Stimulated activated effector memory CD8-positive, alpha-beta T cell treated with anti-CD3 and anti-CD28 coated beads, Interleukin-12 subunit alpha, Interleukin-12 subunit beta, amount 100 ng/mL, for 72 hours (primary cell): ENCODE measurements at regions not wholly inside any gene's neighbourhood (a gene's known extent, or its start where the extent isn't known, plus 50 kb on each side); places are given as distances from the start of the nearest gene placed in this dataset.
A peak's percentile ranks its signal among the peaks of the same experiment; 100 is the strongest.

Experiments used
- ATAC-seq: fragments of 150-1000 bp; cut with Tn5 transposase; 2 replicates; pipeline ENCODE4 v1.10.0; 2021
- DNase-seq, 2 donors: peaks; one replicate each; pipeline ENCODE4 v3.0.0; 2021 to 2022; ENCODE audit warnings: low spot score in 2 of 2
- H3K27ac Mint-ChIP-seq: one replicate; pipeline ENCODE4 v1.8.0; 2022; ENCODE audit warnings: mild to moderate bottlenecking, mixed read lengths
- H3K36me3 Mint-ChIP-seq: one replicate; pipeline ENCODE4 v1.8.0; 2022; ENCODE audit warnings: mild to moderate bottlenecking, mixed read lengths
- H3K4me1 Mint-ChIP-seq: one replicate; pipeline ENCODE4 v1.8.0; 2022; ENCODE audit warnings: mixed read lengths
- H3K4me3 Mint-ChIP-seq: one replicate; pipeline ENCODE4 v1.8.0; 2022; ENCODE audit warnings: mild to moderate bottlenecking, mixed read lengths
- H3K9me3 Mint-ChIP-seq: one replicate; pipeline ENCODE4 v1.8.0; 2022; ENCODE audit warnings: mixed read lengths

DNA sequence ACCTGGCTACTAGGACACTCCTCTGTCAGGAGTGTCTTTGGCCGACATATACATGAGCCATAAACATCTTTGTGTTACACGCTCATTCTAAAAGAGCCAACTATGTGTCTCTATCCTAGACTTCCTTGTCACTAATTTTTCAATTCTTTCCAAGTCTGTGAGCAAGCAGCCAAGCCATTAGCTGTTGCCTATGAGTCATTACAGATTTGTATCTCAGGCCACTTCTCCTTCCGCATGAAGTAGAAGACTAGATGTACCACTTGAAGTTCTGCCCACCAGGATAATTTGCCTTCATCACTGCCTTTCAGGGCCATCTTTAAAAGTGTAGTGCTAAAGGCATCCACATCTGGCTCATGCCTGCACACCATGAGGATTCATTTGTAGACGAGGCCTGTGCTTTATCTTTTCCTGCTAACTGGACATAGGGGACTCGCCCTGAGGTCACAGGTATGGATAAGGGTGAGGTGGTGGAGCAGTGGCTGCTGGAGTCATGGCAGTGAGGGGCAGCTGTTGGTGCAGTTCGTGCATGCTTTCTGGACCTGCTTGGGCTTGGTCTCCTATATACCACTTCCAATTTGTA lies 126.1 kb upstream of the KL start:
- H3K27ac Mint-ChIP-seq, result no peak overlapping the region
- H3K4me1 Mint-ChIP-seq, result no peaks in the 10 kb centered on the region
- H3K4me3 Mint-ChIP-seq, result no peak overlapping the region
- ATAC-seq, result no peak
- H3K36me3 Mint-ChIP-seq, result no peaks in the 10 kb centered on the region
- DNase-seq, result no peak
- peaks cover 5% of the 10 kb centered on the region for H3K9me3 Mint-ChIP-seq

DNA sequence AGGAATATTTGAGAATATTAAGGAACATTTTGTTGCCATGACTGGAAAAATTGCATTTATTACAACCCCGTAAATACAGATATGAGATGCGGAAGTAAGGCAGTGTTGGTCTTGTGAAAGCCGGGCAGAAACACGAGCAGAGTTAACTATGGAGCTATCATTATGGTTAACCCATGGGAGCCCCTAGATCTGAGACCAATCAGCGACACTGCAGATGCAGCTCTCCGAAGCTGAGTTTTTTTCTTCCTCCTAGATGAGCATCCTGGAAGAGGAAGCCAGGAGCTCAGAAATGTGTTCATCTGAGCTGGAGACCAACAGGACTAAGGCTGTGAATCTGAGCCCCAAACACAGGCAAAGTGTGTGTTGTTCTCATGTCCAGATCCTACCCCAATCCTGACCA lies 123.0 kb upstream of the KL start:
- Mint-ChIP-seq H3K4me1 (no peaks in the 10 kb centered on the region), H3K36me3 (no peaks in the 10 kb centered on the region), H3K9me3 (no peaks in the 10 kb centered on the region), H3K27ac (no peak overlapping the region), H3K4me3 (no peak overlapping the region)
- ATAC-seq, result no peak
- peak in 1 of 2 donors; percentile 22 for DNase-seq

DNA sequence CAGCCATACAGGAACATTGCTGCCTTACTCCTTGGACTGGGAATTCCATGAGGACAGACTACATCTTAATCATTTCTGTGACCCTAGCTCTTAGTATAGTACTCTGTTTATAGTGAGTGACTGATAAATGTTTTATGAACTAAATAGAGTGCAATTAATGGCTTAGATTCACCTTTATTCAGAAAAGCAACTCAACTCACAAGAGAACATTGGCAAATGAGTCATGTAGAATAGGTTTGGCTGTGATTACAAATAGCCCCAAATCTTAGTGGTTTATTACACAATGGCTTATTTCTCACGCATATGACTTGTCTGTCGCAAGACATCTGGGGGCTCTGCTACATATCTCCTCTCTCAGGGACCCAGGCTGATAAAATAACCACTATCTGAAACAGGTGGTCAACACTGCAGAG lies 121.6 kb upstream of the KL start:
- H3K4me3 Mint-ChIP-seq, result no peak overlapping the region
- ATAC-seq (peak; percentile 56), DNase-seq (peak in 1 of 2 donors; percentile 26)
- peak overlapping the region; percentile 33 for H3K27ac Mint-ChIP-seq
- H3K9me3 Mint-ChIP-seq, result no peaks in the 10 kb centered on the region
- no peaks in the 10 kb centered on the region for H3K36me3 Mint-ChIP-seq
- no peaks in the 10 kb centered on the region for H3K4me1 Mint-ChIP-seq

DNA sequence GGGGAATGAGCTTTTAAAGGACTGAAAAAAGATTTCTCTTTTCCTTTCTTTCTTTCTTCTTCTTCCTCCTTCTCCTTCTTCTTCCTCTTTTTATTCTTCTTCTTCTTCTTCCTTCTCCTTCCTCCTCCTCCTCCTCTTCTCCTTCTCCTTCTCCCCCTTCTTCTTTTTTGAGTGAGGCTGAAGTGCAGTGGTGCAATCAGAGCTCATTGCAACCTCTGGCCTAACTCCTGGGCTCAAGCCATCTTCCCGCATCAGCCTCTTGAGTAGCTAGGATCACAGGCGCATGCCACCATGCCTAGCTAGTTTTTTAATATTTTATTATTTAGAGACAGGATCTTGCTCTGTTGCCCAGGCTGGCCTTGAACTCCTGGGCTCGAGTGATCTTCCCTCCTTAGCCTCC lies 120.9 kb upstream of the KL start:
- H3K36me3 Mint-ChIP-seq, result no peaks in the 10 kb centered on the region
- no peak for DNase-seq
- H3K27ac Mint-ChIP-seq, result peak overlapping the region; percentile 33
- H3K4me1 Mint-ChIP-seq, result no peaks in the 10 kb centered on the region
- H3K4me3 Mint-ChIP-seq, result no peak overlapping the region
- no peak for ATAC-seq
- no peaks in the 10 kb centered on the region for H3K9me3 Mint-ChIP-seq

DNA sequence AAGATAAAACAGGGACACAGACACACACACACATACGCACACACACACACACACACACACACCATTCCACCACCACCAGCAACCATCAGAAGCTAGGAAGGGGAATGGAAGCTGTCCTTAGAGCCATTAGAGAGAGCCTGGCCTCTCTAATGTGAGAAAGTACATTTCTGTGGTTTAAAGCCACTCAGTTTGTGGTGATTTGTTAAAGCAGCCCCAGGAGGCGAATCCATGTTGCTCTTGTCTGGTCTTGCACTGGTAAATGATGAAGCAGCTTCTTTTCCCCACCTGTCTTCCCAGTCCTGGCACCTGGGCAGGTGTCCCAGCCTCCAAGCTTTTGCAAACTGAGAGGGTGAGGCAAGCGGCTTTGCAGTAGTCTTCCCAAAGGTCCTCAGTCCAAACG lies 118.9 kb upstream of the KL start:
- Mint-ChIP-seq H3K4me3 (no peak overlapping the region), H3K9me3 (peaks cover 3% of the 10 kb centered on the region), H3K4me1 (no peaks in the 10 kb centered on the region), H3K36me3 (no peaks in the 10 kb centered on the region), H3K27ac (no peak overlapping the region)
- DNase-seq, result no peak
- no peak for ATAC-seq

DNA sequence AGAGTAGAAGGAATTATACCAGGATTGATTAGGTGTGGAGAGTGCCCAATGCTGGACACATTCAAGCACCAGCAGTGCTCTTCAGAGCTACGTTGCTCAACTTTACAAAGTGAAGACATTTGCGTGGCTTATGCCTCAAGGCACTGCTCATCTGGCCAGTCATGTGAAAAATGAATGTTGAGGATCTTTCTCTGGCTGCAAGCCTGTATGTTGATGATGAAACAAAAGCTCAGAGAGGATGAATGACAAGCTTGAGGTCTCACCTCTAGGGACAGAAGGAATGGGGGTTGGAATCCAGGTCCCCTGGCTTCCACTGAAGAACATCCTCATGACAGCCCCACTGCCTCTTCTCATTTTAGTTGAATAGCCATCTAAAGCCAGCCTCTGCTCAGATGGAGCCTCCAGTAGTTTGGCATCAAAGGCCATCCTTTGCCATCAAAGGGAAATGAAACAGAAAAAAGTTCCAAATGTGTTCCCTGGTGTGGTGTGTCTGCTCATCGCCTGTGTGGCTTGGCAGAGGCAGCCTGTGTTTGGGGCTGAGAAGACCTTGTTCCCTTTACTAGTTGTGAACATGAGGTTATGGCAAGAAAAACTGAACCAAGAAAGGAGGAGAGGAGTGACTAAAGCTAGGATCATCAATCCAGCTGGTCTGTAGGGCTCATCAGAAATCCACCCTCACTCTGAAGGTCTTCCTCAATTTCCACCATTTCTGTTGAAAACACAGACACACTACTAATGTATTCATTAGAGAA lies 114.0 kb upstream of the KL start:
- no peaks in the 10 kb centered on the region for H3K36me3 Mint-ChIP-seq
- peaks cover 3% of the 10 kb centered on the region for H3K9me3 Mint-ChIP-seq
- DNase-seq (peak in 1 of 2 donors; percentile 25), ATAC-seq (no peak)
- H3K27ac Mint-ChIP-seq, result no peak overlapping the region
- no peak overlapping the region for H3K4me3 Mint-ChIP-seq
- peaks cover 24% of the 10 kb centered on the region for H3K4me1 Mint-ChIP-seq

DNA sequence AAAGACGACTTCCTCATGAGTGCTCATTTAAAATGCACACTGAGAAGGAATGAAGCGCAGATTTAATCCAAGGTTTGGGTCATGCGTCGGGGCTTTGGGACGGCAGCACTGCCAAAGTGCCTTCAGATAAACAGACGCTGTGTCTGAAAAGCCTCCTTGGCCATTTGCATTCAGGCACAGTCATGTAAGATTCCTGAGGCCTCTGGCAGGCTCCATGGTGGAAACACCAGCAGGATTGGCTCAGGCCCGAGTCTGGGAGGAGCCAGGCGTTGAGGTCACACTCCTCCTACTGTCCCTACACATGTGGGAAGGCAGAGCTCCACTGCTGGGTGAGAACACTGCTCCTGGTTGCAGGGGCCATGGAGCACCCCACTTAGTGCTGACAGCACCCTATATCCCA lies 113.3 kb upstream of the KL start:
- no peak overlapping the region for H3K27ac Mint-ChIP-seq
- ATAC-seq, result no peak
- peaks cover 3% of the 10 kb centered on the region for H3K9me3 Mint-ChIP-seq
- H3K4me3 Mint-ChIP-seq, result no peak overlapping the region
- peaks cover 24% of the 10 kb centered on the region for H3K4me1 Mint-ChIP-seq
- no peaks in the 10 kb centered on the region for H3K36me3 Mint-ChIP-seq
- peak in 1 of 2 donors; percentile 36 for DNase-seq

DNA sequence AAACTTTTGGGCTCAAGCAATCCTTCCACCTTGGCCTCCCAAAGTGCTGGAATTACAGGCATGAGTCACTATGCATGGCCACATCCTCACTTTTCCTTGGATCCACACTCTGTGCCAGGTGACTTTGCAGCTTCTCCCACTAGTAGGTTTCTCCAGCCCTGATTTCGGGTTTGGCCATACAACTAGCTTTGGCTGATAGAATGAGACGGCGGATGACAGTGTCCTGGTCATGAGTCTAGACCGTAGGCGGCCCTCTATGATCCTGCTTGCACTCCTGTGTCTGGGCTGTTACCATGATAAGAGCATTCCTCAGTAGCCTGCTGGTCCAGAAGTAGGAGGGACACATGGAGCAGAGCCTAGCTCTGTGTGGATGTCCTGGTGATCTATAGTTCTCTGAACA lies 112.5 kb upstream of the KL start:
- Mint-ChIP-seq H3K27ac (no peak overlapping the region), H3K4me3 (no peak overlapping the region), H3K36me3 (no peaks in the 10 kb centered on the region), H3K4me1 (peaks cover 24% of the 10 kb centered on the region), H3K9me3 (peaks cover 3% of the 10 kb centered on the region)
- ATAC-seq, result no peak
- DNase-seq, result no peak

DNA sequence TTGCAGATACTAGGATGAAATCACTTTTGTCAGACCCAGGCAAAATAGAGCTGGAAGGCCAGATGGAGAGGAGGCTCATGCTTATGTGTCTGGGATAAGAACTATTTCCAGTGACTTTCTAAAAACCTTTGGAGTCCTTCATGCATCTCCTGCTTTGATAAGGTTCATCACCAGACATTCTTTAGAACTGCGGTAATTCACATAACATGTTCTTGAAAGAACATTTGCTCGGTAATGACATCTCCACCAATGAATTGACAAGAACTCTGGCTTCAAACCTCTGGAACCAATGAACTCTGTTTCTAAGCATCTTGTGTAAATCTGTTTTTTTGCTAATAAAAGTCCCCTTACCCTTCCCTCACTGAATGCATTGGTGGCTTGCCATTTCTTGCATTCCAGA lies 112.0 kb upstream of the KL start:
- ATAC-seq (no peak), DNase-seq (no peak)
- Mint-ChIP-seq H3K4me1 (peaks cover 24% of the 10 kb centered on the region), H3K27ac (no peak overlapping the region), H3K9me3 (peaks cover 3% of the 10 kb centered on the region), H3K4me3 (no peak overlapping the region), H3K36me3 (no peaks in the 10 kb centered on the region)

DNA sequence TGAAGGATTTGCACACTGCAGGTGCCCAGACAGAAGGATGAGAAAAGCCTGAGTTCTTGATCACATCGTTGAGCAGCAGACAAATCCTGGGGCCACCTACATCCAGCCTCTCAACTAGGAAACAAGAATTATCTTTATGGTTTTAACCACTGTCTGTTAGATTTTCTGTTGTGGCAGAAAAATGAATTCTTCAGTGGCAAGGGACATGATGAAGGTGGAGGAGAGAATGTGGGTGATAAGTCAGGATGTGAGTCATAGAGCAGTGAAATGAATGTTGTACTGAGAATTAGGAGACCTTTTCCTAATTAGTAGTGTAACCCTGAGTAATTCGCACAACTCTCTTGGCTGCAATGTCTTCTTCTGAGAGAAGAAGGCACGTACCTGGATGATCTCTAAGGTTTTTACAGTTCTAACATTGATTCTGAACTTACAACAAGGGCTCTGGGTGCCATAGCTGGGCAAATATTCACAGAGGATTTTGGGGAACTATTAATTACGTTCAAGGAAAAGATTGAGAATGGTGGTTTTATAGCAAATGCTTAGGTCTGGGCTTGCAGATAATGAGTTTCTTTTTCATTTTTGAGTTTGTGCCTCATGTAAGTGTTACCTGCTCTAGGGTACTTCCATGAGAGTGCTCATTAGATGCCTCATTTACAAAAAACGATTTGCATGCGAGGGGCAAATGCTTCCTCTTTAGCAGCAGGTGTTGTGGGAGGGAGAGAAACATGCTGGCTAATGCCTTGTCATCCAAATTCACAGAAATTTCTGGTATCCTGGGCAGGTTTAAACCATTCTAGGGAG lies 111.0 kb upstream of the KL start:
- peaks cover 24% of the 10 kb centered on the region for H3K4me1 Mint-ChIP-seq
- ATAC-seq (peak; percentile 99), DNase-seq (no peak)
- no peak overlapping the region for H3K27ac Mint-ChIP-seq
- H3K4me3 Mint-ChIP-seq, result peak overlapping the region; percentile 51
- no peaks in the 10 kb centered on the region for H3K36me3 Mint-ChIP-seq
- H3K9me3 Mint-ChIP-seq, result peaks cover 3% of the 10 kb centered on the region

DNA sequence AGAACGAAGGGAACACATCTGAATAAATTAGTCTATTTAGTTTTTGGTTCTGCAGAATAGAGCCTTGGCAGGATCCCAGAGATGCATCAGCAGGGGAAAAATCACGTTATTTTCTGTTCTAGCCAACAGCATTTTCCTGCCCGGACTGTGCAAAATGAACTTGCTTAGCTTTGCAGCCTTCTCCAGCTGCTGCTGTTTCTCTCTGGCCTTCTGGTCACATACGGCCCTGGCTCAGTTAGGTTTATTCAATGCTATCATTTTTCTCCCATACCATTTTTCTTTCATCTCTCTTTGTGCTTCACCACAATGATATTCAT lies 110.4 kb upstream of the KL start:
- DNase-seq (no peak), ATAC-seq (no peak)
- Mint-ChIP-seq H3K4me1 (peaks cover 24% of the 10 kb centered on the region), H3K27ac (no peak overlapping the region), H3K4me3 (peak overlapping the region; percentile 51), H3K36me3 (no peaks in the 10 kb centered on the region), H3K9me3 (peaks cover 3% of the 10 kb centered on the region)

DNA sequence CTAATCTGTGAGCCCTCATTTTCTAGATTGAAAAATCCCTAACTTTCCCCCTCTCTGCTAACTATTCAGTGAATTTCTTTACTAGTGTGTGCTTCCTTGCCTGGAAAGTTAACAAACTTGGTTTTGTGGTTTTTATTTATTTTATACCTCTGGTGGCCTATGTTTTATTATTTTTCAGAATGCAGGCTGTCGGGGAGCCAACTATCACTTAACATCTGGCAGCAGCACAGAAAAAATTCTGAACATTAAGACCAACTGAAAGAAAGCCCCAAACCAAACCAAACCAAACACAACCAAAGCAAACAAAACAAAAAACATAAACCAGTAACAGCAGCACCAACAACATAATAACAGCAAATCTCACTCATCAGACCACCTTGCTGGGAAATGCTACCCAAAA lies 109.0 kb upstream of the KL start:
- DNase-seq (no peak), ATAC-seq (no peak)
- Mint-ChIP-seq H3K27ac (no peak overlapping the region), H3K36me3 (no peaks in the 10 kb centered on the region), H3K9me3 (no peaks in the 10 kb centered on the region), H3K4me1 (peaks cover 24% of the 10 kb centered on the region), H3K4me3 (no peak overlapping the region)

DNA sequence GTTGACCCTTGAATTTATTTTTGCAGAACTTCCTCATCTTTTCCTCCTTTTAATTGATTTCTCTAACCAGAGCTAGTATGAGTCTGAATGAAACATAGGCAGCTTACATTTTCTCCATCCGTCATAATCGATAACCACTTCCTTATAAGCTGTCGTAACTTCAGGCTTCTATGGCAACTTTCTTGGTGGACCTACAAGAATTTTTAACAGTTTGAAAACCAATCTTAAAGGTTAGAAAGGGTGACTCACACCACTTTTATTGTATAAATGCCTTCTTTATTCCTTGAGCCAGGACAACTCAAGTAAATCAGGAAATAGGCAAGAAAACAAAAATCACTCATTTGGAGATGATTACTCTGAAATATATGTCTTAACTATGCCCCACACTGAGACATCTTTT lies 105.7 kb upstream of the KL start:
- Mint-ChIP-seq H3K4me1 (peaks cover 8% of the 10 kb centered on the region), H3K4me3 (no peak overlapping the region), H3K27ac (no peak overlapping the region), H3K36me3 (no peaks in the 10 kb centered on the region), H3K9me3 (no peaks in the 10 kb centered on the region)
- no peak for ATAC-seq
- no peak for DNase-seq

DNA sequence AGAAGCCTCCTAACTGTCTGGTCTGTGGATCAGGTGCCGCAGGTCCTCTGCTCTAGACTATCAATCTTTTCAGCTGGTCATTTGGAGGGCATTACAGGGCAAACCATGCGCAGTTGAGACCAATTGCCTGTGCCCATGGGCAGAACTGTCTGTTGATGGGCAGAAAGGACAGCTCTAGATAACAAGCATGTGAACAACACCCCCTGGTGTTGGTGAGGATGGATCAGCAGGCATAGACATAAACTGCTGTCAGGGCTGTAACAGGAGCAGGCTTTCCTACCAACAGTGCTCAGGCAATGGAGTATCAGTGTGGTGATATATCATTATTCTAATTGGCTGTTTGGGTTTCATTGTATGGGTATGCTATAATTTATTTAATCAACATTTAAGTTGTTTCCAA lies 104.7 kb upstream of the KL start:
- ATAC-seq (peak; percentile 88), DNase-seq (no peak)
- Mint-ChIP-seq H3K4me3 (no peak overlapping the region), H3K27ac (no peak overlapping the region), H3K4me1 (peaks cover 3% of the 10 kb centered on the region), H3K36me3 (no peaks in the 10 kb centered on the region), H3K9me3 (peaks cover 3% of the 10 kb centered on the region)

DNA sequence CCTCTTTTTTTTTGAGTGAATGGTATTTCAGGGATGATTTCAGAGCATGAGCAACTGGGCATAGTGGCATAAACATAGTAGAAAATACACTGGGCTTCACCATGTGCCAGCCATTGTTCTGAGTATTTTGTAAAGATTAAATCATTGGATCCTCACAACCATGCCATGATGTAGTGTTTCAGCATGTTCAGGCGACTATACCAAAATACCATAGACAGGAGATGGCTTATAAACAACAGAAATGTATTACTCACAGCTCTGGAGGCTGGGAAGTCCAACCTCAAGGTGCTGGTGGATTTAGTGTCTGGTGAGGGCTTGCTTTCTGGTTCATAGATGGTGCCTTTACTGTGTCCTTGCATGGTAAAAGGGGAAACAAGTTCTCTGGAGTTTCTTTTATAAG lies 101.5 kb upstream of the KL start:
- Mint-ChIP-seq H3K4me1 (peaks cover 20% of the 10 kb centered on the region), H3K27ac (no peak overlapping the region)

DNA sequence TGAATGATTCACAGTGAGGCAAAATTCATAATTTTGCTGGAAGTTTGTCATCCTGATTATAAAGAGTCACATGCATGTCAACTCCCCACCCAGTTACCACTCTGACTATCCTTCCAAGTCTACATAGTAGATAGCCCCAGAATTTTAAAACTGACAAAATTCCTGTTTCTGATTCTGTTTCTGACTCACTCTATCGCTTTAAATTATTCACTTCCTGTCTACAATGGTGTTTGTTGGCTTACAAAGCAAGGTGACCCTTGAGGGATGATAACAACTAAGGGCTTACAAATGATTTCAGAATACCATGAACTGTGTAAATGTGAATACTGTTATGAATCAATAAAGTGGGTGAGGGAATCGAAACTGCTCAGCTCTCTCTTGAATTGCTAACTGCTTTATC lies 98.7 kb upstream of the KL start:
- no peak overlapping the region for H3K4me3 Mint-ChIP-seq
- no peak overlapping the region for H3K27ac Mint-ChIP-seq
- peaks cover 20% of the 10 kb centered on the region for H3K4me1 Mint-ChIP-seq
- DNase-seq (no peak), ATAC-seq (peak; percentile 97)
- no peaks in the 10 kb centered on the region for H3K36me3 Mint-ChIP-seq
- H3K9me3 Mint-ChIP-seq, result peaks cover 4% of the 10 kb centered on the region

More for the DNA sequence above, 101.5 kb upstream of the KL start:
- no peaks in the 10 kb centered on the region for H3K36me3 Mint-ChIP-seq
- DNase-seq (no peak), ATAC-seq (no peak)
- H3K4me3 Mint-ChIP-seq, result no peak overlapping the region
- peaks cover 4% of the 10 kb centered on the region for H3K9me3 Mint-ChIP-seq
